Karpas-422 (cell line): ENCODE measurements at regions not wholly inside any gene's neighbourhood (a gene's known extent, or its start where the extent isn't known, plus 50 kb on each side); places are given as distances from the start of the nearest gene placed in this dataset.

Source experiments
- DNase-seq: peaks from one replicate; pipeline ENCODE4 v3.0.0-alpha.2; 2015
- H2AFZ ChIP-seq: fragments of 200-600 bp; sonication (generic); 2 replicates; pipeline ENCODE4 v1.6.1; 2014; ENCODE audit warnings: antibody characterized with exemption, low read length, mixed read lengths
- H3K27ac ChIP-seq: fragments of 200-600 bp; sonication (generic); 2 replicates; pipeline ENCODE4 v1.5.1; 2014; ENCODE audit warnings: mild to moderate bottlenecking, low read length, moderate library complexity
- H3K27me3 ChIP-seq: fragments of 200-600 bp; sonication (generic); 2 replicates; pipeline ENCODE4 v1.6.1; 2014; ENCODE audit warnings: low read length, mixed read lengths
- H3K36me3 ChIP-seq: fragments of 200-600 bp; sonication (generic); 2 replicates; pipeline ENCODE4 v1.6.1; 2014; ENCODE audit warnings: low read length, mixed read lengths; ENCODE audit not compliant: insufficient read depth
- H3K4me1 ChIP-seq: fragments of 200-600 bp; sonication (generic); 2 replicates; pipeline ENCODE4 v1.6.1; 2014; ENCODE audit warnings: mild to moderate bottlenecking, low read length, mixed read lengths
- H3K4me2 ChIP-seq: fragments of 200-600 bp; sonication (generic); 2 replicates; pipeline ENCODE4 v1.6.1; 2014; ENCODE audit warnings: low read length, low read depth, mild to moderate bottlenecking; ENCODE audit not compliant: poor library complexity, severe bottlenecking
- H3K4me3 ChIP-seq: fragments of 200-600 bp; sonication (generic); 2 replicates; pipeline ENCODE4 v1.5.1; 2014; ENCODE audit warnings: mild to moderate bottlenecking, antibody characterized with exemption, low read length, mixed read lengths
- H3K79me2 ChIP-seq: fragments of 200-600 bp; sonication (generic); 2 replicates; pipeline ENCODE4 v1.6.1; 2014; ENCODE audit warnings: mild to moderate bottlenecking, low read length, mixed read lengths
- H3K9ac ChIP-seq: fragments of 200-600 bp; sonication (generic); 2 replicates; pipeline ENCODE4 v1.6.0; 2014; ENCODE audit warnings: low read length
- H3K9me2 ChIP-seq: fragments of 200-600 bp; sonication (generic), shearing (Covaris generic); replicated peaks from 2 replicates; pipeline ENCODE4 v1.6.0; 2014; ENCODE audit warnings: mild to moderate bottlenecking, low read length, moderate library complexity; ENCODE audit not compliant: insufficient read depth
- H3K9me3 ChIP-seq: fragments of 300-700, 200-600 bp; sonication (generic); 2 replicates; pipeline ENCODE4 v1.6.1; 2014; ENCODE audit warnings: low read length, mixed read lengths
- H4K20me1 ChIP-seq: fragments of 200-600 bp; sonication (generic); 2 replicates; pipeline ENCODE4 v1.6.1; 2014; ENCODE audit warnings: mild to moderate bottlenecking, antibody characterized with exemption, low read length, low read depth; ENCODE audit not compliant: insufficient read depth

DNA sequence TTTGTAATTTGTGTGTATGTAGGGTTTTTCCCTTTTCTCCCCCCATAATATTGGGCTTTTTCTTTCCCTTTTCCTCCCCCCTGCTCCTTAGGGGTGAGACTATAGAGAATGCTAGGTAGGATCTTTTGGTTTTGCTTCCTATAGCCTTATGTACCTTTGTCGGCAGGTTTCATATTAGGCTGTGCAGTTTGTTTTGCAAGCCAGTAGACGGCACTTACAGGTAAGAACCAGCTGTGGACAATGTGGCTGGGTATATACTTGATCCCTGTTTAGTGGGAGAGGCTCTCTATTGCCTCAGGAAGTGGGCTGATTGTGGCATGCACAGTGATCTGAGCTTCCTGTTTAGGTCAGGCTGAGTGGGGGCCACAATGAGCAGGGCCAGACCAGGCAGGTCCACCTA, 359.2 kb upstream of the OBI1 start:
- no peak overlapping the region for H2AFZ ChIP-seq
- no peak overlapping the region for H3K27ac ChIP-seq
- no peaks in the 10 kb centered on the region for H3K36me3 ChIP-seq
- no peaks in the 10 kb centered on the region for H3K27me3 ChIP-seq
- no peak for DNase-seq
- no peak overlapping the region for H3K4me2 ChIP-seq
- H3K9me2 ChIP-seq = no peaks in the 10 kb centered on the region
- no peaks in the 10 kb centered on the region for H4K20me1 ChIP-seq
- no peak overlapping the region for H3K9ac ChIP-seq
- no peak overlapping the region for H3K4me3 ChIP-seq
- H3K9me3 ChIP-seq = no peaks in the 10 kb centered on the region
- no peaks in the 10 kb centered on the region for H3K4me1 ChIP-seq
- no peaks in the 10 kb centered on the region for H3K79me2 ChIP-seq

- DNase-seq = no peak
- no peak overlapping the region for H3K9ac ChIP-seq
- H3K36me3 ChIP-seq = no peaks in the 10 kb centered on the region
- no peak overlapping the region for H3K4me2 ChIP-seq
- H3K27ac ChIP-seq = no peak overlapping the region
- H3K9me3 ChIP-seq = no peaks in the 10 kb centered on the region
- no peaks in the 10 kb centered on the region for H3K9me2 ChIP-seq
- H3K27me3 ChIP-seq = no peaks in the 10 kb centered on the region
- H3K79me2 ChIP-seq = no peaks in the 10 kb centered on the region
- H3K4me1 ChIP-seq = no peaks in the 10 kb centered on the region
- no peaks in the 10 kb centered on the region for H4K20me1 ChIP-seq
- H2AFZ ChIP-seq = no peak overlapping the region
- H3K4me3 ChIP-seq = no peak overlapping the region
These were observed 352.2 kb upstream of the OBI1 start for GRCh38 chr13:79011179-79011578.

DNA sequence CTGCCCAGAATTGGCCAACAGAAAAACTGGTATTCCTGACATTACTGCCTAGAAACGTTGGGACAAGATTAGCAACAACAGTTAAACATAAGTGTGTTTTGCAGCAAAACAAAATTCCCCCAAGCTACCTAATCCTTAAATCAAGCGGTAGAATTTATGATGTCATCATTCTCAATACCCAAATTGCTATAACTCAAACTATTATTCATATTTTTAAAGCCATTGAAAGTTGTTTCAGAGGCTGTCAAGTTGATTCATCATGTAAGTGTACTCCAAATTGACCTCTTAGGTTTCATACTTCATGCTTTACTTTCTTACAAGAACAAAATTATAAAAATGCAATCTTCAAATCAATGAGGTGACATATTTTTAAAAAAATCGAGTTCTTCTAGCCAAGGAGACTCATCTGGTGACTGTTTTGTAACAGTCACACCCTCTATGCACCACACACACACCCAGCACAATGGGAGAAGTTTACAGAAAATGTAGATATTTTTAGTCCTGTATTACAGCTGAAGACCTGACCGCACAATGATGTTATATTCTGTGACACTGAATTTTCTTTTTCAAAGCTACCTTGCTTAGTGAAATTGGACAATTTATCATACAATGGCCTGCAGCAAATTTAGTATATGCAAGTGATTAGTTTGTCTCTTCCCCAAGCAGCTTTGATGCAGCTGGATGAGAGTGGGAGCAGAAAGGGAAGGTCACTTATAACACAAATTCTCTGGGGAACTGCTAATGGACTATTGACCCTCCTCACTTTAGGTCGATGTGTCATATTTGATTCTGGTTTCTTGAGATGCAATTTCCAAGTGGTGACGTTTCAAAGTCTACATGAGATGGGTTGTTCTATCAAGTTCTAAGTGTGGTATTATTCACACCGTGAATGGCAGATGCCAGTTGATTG, 345.3 kb upstream of the OBI1 start:
- H3K4me2 ChIP-seq = no peak overlapping the region
- H3K36me3 ChIP-seq = no peaks in the 10 kb centered on the region
- no peak for DNase-seq
- no peaks in the 10 kb centered on the region for H3K79me2 ChIP-seq
- H3K4me1 ChIP-seq = no peaks in the 10 kb centered on the region
- no peaks in the 10 kb centered on the region for H3K9me2 ChIP-seq
- H3K27ac ChIP-seq = no peak overlapping the region
- H3K27me3 ChIP-seq = no peaks in the 10 kb centered on the region
- H3K9me3 ChIP-seq = no peaks in the 10 kb centered on the region
- H2AFZ ChIP-seq = no peak overlapping the region
- H3K4me3 ChIP-seq = no peak overlapping the region
- no peak overlapping the region for H3K9ac ChIP-seq
- H4K20me1 ChIP-seq = no peaks in the 10 kb centered on the region

DNA sequence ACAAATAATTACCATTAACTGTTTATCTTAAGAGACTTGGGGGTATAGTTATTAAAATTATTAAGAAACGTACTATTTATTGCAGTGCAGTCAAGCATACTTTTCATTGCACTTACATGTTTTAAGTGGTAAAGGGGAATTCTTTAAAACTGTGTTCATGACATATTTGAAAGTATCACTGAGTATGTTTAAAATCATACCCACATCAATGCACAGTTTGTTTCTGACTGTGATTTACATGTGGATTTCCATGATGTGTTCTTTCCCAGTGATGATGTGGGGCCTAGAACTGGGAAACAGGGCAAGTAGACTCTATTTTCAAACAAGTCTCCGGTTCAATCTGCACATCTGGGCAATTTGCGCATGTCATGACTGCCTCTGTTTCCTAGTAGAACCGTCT, 340.5 kb upstream of the OBI1 start:
- no peak overlapping the region for H3K9ac ChIP-seq
- no peaks in the 10 kb centered on the region for H3K79me2 ChIP-seq
- no peaks in the 10 kb centered on the region for H3K9me2 ChIP-seq
- H3K36me3 ChIP-seq = no peaks in the 10 kb centered on the region
- H3K27ac ChIP-seq = no peak overlapping the region
- DNase-seq = no peak
- H2AFZ ChIP-seq = no peak overlapping the region
- no peaks in the 10 kb centered on the region for H4K20me1 ChIP-seq
- H3K4me3 ChIP-seq = no peak overlapping the region
- H3K4me1 ChIP-seq = peaks cover 12% of the 10 kb centered on the region
- no peaks in the 10 kb centered on the region for H3K27me3 ChIP-seq
- H3K4me2 ChIP-seq = no peak overlapping the region
- no peaks in the 10 kb centered on the region for H3K9me3 ChIP-seq

DNA sequence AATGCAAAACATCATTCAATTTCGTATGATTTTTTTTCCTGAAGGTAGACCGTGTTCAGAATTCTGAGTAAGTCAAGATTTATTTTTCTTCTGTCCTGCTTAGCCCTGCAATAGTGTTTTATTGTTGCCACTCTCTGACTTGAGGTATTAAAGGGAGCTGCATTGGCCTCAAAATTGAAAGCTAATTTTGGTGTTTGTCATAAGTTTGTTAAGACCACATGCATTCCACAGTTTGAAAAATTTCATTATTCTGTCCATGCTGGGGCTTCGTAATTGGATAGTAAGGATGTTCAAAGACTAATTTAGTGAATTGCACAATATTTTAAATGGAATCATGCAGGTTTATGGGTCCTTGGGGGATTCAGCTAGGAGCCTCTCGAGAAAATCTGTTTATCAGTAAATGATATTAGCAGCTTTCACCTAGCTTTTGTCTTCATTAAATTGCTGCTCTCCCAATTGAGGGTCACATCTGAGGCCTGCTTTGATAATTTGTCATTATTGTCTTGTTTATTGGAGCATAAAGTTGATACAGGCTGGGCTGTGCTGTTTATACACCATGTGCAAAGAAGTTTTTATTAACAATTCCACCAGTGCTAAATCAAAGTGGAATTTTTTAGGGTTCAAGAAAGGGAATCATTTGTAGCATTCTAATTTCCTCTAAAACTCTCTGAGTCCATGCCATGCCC, 339.8 kb upstream of the OBI1 start:
- Histone ChIP-seq H3K79me2 (no peaks in the 10 kb centered on the region), H3K36me3 (no peaks in the 10 kb centered on the region)

DNA sequence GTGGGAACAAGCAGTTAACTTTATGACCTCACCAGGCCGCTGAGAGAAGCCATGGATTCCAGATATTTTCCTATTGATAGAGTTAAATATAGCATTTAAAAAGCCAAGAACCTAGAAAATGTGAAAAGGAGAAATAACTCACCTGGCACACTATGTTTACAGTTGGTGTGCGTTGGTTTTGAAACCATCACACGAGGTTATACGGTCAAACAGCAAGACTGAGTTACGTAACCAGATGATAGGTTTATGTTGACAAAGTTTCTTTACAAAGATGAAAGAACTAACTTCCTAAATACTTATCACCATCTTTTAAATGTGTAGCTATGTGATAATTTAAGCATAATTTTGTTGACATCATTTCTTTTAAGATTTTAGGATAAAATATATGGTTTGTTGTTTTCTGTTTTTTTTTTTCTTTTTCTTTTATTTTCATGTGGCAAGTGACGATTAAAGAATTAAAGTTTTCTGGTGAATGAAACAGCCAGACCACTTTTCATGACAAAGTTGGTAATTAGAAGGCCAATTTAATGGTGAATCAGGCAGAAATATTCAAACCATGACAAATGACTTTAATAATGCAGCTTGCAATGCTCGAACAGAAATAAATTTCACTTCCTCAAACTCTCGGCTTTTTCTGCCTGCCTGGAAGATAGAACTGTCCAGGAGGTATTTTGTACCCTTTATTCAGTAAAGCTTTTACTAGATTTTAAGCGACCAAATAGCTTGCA, 339.1 kb upstream of the OBI1 start:
- Histone ChIP-seq H3K27me3 (no peaks in the 10 kb centered on the region), H3K4me2 (no peak overlapping the region), H3K4me3 (no peak overlapping the region), H2AFZ (no peak overlapping the region), H3K79me2 (no peaks in the 10 kb centered on the region), H4K20me1 (no peaks in the 10 kb centered on the region), H3K9me3 (no peaks in the 10 kb centered on the region), H3K27ac (no peak overlapping the region), H3K4me1 (peaks cover 12% of the 10 kb centered on the region), H3K36me3 (no peaks in the 10 kb centered on the region), H3K9me2 (no peaks in the 10 kb centered on the region), H3K9ac (no peak overlapping the region)
- DNase-seq = peak; percentile 74

More for the DNA sequence above, 339.8 kb upstream of the OBI1 start:
- peaks cover 12% of the 10 kb centered on the region for H3K4me1 ChIP-seq
- no peaks in the 10 kb centered on the region for H4K20me1 ChIP-seq
- H3K4me2 ChIP-seq = no peak overlapping the region
- no peak overlapping the region for H3K4me3 ChIP-seq
- H3K9ac ChIP-seq = no peak overlapping the region
- H2AFZ ChIP-seq = no peak overlapping the region
- H3K9me2 ChIP-seq = no peaks in the 10 kb centered on the region
- no peak for DNase-seq
- H3K27ac ChIP-seq = no peak overlapping the region
- no peaks in the 10 kb centered on the region for H3K9me3 ChIP-seq
- H3K27me3 ChIP-seq = no peaks in the 10 kb centered on the region

- DNase-seq = no peak
- H3K79me2 ChIP-seq = no peaks in the 10 kb centered on the region
- no peak overlapping the region for H3K4me2 ChIP-seq
- no peaks in the 10 kb centered on the region for H3K9me2 ChIP-seq
- H2AFZ ChIP-seq = no peak overlapping the region
- H3K27ac ChIP-seq = no peak overlapping the region
- H3K9me3 ChIP-seq = no peaks in the 10 kb centered on the region
- H3K36me3 ChIP-seq = no peaks in the 10 kb centered on the region
- no peaks in the 10 kb centered on the region for H3K27me3 ChIP-seq
- peaks cover 10% of the 10 kb centered on the region for H3K4me1 ChIP-seq
- no peak overlapping the region for H3K9ac ChIP-seq
- no peaks in the 10 kb centered on the region for H4K20me1 ChIP-seq
- H3K4me3 ChIP-seq = no peak overlapping the region
These were observed 334.8 kb upstream of the OBI1 start for GRCh38 chr13:78993792-78994191.

- Histone ChIP-seq H3K4me3 (no peak overlapping the region), H3K9ac (no peak overlapping the region), H4K20me1 (no peaks in the 10 kb centered on the region), H3K36me3 (no peaks in the 10 kb centered on the region), H2AFZ (no peak overlapping the region), H3K27ac (no peak overlapping the region), H3K9me3 (no peaks in the 10 kb centered on the region), H3K79me2 (no peaks in the 10 kb centered on the region), H3K27me3 (no peaks in the 10 kb centered on the region), H3K4me1 (no peaks in the 10 kb centered on the region), H3K4me2 (no peak overlapping the region), H3K9me2 (no peaks in the 10 kb centered on the region)
- no peak for DNase-seq
These were observed 323.0 kb upstream of the OBI1 start for GRCh38 chr13:78981913-78982312.
